Activated CD8-positive, alpha-beta memory T cell treated with anti-CD3 and anti-CD28 coated beads for 48 hours (primary cell): ENCODE measurements at regions not wholly inside any gene's neighbourhood (a gene's known extent, or its start where the extent isn't known, plus 50 kb on each side); places are given as distances from the start of the nearest gene placed in this dataset.

Source experiments
- DNase-seq, 3 experiments: peaks; one replicate each; pipeline ENCODE4 v3.0.0-alpha.2; 2020; ENCODE audit warnings: low read depth in 2 of 3, low spot score in 2 of 3

GRCh38 chr4:177569434-177569833, 127.2 kb upstream of the AGA start:
- no peak for DNase-seq

GRCh38 chr4:177573507-177573906, 131.3 kb upstream of the AGA start:
- no peak for DNase-seq

GRCh38 chr4:177574446-177574845, 132.2 kb upstream of the AGA start:
- no peak for DNase-seq

- no peak for DNase-seq
These were observed 137.4 kb upstream of the AGA start for GRCh38 chr4:177579649-177580048.

GRCh38 chr4:177582992-177583391, 140.8 kb upstream of the AGA start:
- DNase-seq, result no peak

- no peak for DNase-seq
These were observed 145.8 kb upstream of the AGA start for GRCh38 chr4:177587989-177588388.

- DNase-seq, result no peak
These were observed 153.1 kb upstream of the AGA start for GRCh38 chr4:177595386-177595785.

GRCh38 chr4:177596035-177596434, 153.8 kb upstream of the AGA start:
- peak in 1 of 3 experiments; percentile 8 for DNase-seq

- DNase-seq, result no peak
These were observed 154.8 kb upstream of the AGA start for GRCh38 chr4:177596991-177597390.

GRCh38 chr4:177605252-177605651, 163.0 kb upstream of the AGA start:
- no peak for DNase-seq

GRCh38 chr4:177607111-177607573, 164.9 kb upstream of the AGA start:
- no peak for DNase-seq

- no peak for DNase-seq
These were observed 169.9 kb upstream of the AGA start for GRCh38 chr4:177611974-177612664.

GRCh38 chr4:177612684-177613083, 170.4 kb upstream of the AGA start:
- no peak for DNase-seq

- no peak for DNase-seq
These were observed 190.2 kb upstream of the AGA start for GRCh38 chr4:177632481-177632880.

- DNase-seq, result no peak
These were observed 196.6 kb upstream of the AGA start for GRCh38 chr4:177638871-177639270.

GRCh38 chr4:177640864-177641263, 198.6 kb upstream of the AGA start:
- DNase-seq, result no peak

GRCh38 chr4:177660223-177660622, 218.0 kb upstream of the AGA start:
- DNase-seq, result no peak

- DNase-seq, result no peak
These were observed 225.4 kb upstream of the AGA start for GRCh38 chr4:177667687-177668086.

GRCh38 chr4:177671387-177671786, 229.2 kb upstream of the AGA start:
- no peak for DNase-seq

GRCh38 chr4:177671845-177672244, 229.6 kb upstream of the AGA start:
- no peak for DNase-seq

GRCh38 chr4:177673985-177674489, 231.8 kb upstream of the AGA start:
- DNase-seq, result no peak

- no peak for DNase-seq
These were observed 238.1 kb upstream of the AGA start for GRCh38 chr4:177680308-177680707.

- no peak for DNase-seq
These were observed 239.7 kb upstream of the AGA start for GRCh38 chr4:177681902-177682301.
